CD4-positive, alpha-beta T cell treated with Interleukin-15 for 4 hours (primary cell): ENCODE measurements at regions not wholly inside any gene's neighbourhood (a gene's known extent, or its start where the extent isn't known, plus 50 kb on each side); places are given as distances from the start of the nearest gene placed in this dataset.

Experiments
- DNase-seq: peaks from one replicate; pipeline ENCODE4 v3.0.0-alpha.2; 2020; ENCODE audit warnings: low spot score

- no peak for DNase-seq
Observed at GRCh38 chr10:21207852-21208646, 310.9 kb upstream of the NEBL start.

- no peak for DNase-seq
Observed at GRCh38 chr10:21205328-21205727, 308.2 kb upstream of the NEBL start.

- no peak for DNase-seq
Observed at GRCh38 chr10:21203473-21204107, 306.5 kb upstream of the NEBL start.

DNA sequence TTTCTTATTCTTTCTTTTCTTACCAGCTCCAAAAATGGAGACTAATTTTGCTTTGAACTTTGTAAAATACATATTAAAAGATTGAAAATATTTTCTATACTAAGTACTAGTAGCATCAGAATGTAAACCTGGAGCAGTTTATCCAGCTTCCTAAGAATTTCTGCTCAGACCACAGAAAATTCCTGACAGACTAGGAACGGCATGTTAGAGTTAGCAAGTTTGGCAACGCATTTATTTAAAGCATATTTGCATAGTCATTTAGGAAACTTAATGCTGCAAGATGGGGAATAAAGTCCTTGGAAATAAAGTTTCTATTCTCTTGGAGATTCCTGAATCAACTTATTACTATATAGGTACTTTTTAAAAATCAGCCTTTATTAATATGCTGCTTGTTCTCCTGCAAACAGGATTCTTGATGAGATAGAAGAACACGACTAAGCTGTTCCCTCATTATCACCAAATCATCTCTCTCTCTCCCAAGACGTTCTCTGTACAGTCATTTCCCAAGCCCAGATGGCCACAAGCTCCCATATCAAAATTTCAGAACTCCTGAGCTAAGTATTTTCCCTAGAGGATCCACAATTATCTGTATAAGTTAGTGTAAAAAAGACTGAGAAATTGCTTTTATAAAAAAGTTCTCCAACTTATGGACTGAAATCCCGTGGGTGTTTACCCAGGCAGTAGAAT is 305.8 kb upstream of the NEBL start:
- no peak for DNase-seq

- DNase-seq = no peak
Observed at GRCh38 chr10:21199501-21199900, 302.4 kb upstream of the NEBL start.

- DNase-seq = no peak
Observed at GRCh38 chr10:21197838-21198237, 300.7 kb upstream of the NEBL start.

- DNase-seq = no peak
Observed at GRCh38 chr10:21196822-21197395, 299.8 kb upstream of the NEBL start.

GRCh38 chr10:21195252-21195651 is 298.1 kb upstream of the NEBL start:
- no peak for DNase-seq

DNA sequence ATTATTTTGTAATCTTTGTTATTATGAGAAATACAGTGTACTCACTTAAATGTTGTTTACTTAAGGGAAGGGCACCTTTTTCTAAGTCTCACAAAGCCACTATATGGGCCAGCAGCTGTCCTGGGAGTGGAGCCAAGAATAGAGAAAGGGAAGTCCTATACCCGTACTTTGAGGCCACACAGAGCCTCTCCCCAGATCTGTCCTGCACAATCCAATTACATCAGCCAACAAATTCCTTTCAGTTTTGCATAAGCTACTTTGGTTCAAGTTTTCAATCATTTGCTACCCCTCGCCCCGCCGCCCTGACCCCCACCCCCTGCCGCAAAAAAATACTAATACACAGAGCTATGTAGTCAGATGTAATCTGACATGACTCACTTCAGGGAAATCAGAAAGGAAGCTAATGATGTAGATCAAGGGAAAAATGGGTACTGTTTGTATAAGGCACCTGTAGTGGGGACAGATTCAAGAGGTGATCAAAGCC is 297.4 kb upstream of the NEBL start:
- DNase-seq = no peak

GRCh38 chr10:21193196-21193595 is 296.1 kb upstream of the NEBL start:
- DNase-seq = no peak

DNA sequence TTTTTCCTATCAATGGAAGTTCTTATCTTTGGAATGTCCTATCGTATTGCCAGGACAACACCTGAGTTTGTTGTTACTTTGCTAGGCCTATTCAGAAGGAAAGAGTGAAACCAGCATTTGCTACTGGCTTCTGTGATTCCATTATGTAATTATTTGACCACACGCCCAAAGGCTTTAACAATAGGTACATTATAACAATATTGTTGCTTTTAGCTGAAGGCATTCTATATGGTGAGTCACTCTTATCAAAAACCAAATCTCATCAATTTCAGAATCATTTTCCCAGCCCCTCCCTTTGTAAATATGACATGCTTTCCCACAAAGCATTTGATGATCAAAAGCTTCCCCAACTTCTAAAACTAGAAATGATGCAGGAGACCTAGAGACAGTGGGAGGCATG is 294.4 kb upstream of the NEBL start:
- DNase-seq = no peak

DNA sequence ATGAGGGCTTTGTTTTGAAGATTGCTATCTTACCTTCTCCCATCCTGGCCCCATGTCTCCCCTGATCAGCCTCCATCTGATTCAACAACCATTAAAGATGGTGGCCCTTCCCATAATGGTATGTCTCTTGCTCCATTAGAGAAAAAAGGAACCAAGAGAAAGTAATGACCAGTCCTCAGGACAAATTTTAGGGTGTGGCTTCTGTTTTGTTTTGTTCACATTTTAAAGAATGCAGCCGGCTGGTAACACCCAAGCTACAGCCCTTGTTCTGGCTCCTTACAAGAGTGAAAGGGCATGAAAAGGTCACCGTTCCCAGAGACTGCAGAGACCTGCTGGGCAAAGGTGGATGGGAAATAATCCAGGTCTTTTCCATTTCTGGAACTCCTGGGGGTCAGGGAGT is 287.9 kb upstream of the NEBL start:
- no peak for DNase-seq

GRCh38 chr10:21184216-21184615 is 287.1 kb upstream of the NEBL start:
- no peak for DNase-seq

DNA sequence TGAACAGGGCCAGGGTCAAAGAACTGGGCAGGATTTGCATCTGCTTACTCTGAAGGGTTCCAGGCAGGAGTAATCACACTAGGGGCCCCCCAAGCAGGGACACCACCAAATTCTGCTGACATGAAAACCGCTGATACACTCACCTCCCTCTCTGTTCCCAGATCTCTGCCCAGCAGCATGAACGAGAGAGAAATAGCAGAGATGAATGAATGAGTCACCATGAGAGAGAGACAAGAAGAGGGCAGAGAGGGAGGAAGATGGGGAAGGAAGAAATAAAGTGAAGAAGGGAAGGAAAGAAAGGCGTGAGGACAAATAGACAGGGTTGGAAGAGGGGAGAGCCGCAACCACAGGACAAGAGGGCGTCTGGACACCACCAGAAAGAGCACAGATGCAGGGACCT is 285.9 kb upstream of the NEBL start:
- no peak for DNase-seq

DNA sequence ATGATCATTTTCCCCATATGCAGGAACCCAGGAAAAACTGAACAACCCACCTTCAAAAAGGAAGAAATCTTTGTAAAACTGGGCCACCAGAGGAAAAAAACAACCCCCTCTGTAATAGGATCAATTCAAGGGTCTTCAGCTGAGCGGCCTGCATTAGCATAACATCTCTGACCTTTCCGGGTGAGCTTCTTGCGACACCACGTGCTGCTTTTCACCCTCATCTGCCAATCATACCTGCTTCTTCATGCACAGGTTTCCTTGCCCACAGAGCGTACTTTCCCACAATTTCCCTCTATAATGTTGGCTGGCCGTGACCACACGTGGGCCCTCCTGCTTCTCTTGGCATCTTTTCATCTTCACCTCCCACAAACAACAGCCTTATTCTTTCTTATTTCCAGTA is 284.3 kb upstream of the NEBL start:
- no peak for DNase-seq

DNA sequence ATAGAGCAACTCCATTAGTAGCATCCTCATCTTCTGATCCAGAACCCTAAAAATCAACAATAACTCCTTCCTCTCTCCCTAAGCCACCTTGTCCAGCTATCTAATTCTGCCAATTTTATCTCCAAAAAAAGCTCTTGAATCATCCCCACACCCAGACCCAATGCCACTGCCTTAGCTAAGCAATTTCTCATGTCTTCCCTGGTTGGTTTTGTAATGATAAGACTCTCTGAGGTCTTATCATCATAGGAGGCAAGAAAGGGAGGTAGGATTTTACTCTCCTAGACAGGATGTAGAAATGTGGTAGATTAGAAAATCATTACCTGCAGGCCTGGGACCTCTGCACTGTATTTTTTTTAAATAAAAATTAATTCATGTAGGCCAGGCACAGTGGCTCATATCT is 283.5 kb upstream of the NEBL start:
- DNase-seq = no peak

DNA sequence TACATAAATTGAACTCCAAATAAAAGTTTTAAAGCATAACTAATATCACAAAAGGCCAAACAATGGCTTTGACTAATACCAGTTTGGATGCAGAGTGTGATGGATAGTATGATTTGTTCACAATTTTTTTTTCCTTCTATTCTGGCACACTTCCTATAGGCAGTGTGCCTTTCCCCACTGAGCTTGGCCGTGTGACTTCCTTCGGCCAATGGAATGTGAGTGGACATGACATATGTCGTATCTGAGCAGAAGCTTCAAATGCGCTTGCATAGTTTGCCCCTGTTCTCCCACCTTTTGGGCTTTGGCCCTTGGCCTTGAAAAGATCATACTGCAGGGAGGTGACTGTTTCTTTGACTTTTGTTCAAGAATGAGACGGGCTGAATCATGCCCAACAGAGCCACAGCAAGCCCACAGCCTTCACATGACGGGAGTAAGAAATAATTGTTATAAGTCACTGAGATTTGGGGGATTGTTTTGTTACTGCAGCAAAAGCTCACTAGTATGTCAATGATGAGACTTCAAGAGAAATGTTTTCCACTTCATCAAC is 279.9 kb upstream of the NEBL start:
- no peak for DNase-seq

DNA sequence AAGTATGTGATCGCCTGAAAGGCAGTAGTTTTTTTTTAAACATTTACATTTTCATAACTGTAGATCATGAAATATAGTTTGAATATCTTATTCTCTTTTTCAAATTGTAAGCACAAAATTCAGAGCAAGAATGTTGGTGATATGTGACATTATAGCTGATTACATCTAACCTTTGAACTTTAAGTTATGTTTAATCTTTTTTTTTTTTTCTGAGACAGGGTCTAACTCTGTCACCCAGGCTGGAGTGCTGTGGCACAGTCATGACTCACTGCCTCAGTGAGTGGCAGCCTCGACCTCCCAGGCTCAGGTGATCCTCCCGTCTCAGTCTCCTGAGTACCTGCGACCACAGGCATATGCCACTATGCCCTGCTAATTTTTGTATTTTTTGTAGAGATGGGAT is 278.7 kb upstream of the NEBL start:
- no peak for DNase-seq

DNA sequence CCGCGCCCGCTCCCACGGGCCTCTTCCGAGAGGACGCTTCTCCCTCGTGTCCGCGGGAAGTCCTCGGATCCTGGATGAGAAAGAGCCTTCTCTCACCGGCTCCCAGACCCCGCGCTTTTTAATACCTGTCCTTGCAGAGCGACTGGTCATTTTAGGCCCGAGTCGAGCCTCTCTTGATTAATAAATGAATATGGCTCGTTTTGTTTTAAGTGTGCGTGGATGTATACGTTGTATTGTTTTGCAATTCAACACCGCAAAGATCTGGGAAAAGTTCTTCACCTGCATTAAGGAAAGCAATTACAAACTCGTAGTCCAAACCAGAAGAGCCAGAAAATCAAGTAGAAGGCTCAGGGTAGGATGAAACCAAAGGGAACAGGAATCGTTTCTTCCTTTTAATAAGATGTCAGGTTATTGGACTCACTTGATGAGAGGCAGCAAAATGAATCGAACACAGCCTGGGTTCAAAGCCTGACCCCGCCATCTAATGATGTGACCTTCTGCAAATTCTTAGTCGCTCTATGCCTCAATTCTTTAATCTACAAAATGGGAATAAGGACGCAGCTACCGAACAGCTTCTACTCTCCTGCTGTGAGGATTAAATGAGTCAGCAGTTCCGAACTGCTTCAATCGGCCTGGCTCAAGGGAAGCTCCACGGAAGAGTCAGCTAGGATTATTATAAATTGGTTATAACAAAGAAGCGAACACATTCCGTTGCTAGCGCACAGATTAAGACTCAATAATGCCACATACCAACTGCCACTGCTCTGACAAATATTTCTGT is 277.8 kb upstream of the NEBL start:
- no peak for DNase-seq

DNA sequence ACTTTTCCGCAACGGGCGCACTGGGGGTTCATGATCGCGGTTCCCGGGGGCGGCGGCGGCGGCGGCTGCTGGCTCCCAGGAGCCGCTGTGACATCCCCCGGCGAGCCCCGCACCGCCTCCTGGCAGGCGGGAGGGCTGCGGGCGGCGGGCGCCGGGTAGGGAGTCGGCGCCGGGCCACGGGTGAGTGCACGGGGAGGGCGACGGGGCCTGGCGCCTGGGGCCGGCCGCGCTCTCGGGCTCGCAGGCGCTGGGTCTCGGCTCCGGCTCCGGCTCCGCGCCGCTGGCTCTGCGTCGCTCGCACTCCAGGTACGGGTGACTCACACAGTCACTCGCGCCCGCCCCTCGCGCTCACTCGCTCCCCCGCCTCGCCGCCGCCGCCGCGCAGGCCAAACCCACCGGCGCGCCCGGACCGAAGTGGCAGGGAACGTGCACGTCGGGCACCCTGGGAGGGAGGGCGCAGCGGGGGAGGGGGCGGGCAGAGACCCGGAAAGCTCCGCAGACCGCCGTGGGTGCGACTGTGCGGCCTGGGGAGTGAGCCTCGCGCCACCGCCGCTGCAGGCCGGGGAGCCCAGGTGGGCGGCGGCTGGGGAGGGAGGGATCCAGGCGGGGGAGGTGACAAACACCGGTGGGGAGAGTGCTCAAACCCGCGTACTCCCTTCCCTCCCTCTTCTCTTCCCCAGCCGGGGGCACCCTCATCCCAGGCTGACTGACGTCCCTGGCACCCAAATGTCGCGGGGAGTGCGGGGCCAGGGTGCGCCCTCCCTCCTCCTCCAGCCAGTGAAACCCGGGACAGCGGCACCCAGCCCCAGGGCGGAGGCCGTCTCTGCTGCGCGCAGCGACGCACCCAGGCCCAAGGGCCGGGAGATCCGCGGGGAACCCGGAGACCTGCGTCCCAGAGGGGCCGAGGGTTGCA is 276.9 kb upstream of the NEBL start:
- DNase-seq = no peak
